PC-9 (cell line): ENCODE measurements at regions not wholly inside any gene's neighbourhood (a gene's known extent, or its start where the extent isn't known, plus 50 kb on each side); places are given as distances from the start of the nearest gene placed in this dataset.

ENCODE experiments used
- EZH2 ChIP-seq: fragments of 200-600 bp; sonication (generic); IDR thresholded peaks from 2 replicates; pipeline ENCODE4 v1.8.0; 2017; ENCODE audit warnings: antibody characterized with exemption, low read depth
- TF ChIP-seq, protein P1 (sequence below): fragments of 200-600 bp; sonication (generic); conservative IDR thresholded peaks from 2 replicates; pipeline ENCODE4 v1.6.1; 2017; ENCODE audit warnings: mixed run types, antibody characterized with exemption, mild to moderate bottlenecking, moderate library complexity

DNA sequence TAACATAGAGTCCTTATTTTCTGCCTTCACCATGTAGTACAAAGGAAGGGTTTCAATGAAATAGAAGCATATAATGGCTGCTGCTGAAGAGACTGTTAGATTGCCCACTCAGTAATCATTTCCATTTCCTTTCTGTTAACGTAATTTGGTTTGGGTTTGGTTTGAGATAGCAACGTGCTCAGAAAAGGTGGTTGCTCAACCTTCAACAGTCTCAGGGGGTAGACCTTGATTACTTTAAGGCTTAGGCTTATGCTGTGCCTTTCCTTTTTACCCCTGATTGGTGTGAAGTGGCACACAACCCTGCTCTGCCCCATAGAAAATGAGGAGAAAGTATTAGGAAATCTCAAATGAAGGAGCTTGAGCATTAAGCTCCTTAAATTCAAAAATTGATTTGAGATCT, 163.7 kb upstream of the TP63 start:
- TF ChIP-seq, protein P1, sequence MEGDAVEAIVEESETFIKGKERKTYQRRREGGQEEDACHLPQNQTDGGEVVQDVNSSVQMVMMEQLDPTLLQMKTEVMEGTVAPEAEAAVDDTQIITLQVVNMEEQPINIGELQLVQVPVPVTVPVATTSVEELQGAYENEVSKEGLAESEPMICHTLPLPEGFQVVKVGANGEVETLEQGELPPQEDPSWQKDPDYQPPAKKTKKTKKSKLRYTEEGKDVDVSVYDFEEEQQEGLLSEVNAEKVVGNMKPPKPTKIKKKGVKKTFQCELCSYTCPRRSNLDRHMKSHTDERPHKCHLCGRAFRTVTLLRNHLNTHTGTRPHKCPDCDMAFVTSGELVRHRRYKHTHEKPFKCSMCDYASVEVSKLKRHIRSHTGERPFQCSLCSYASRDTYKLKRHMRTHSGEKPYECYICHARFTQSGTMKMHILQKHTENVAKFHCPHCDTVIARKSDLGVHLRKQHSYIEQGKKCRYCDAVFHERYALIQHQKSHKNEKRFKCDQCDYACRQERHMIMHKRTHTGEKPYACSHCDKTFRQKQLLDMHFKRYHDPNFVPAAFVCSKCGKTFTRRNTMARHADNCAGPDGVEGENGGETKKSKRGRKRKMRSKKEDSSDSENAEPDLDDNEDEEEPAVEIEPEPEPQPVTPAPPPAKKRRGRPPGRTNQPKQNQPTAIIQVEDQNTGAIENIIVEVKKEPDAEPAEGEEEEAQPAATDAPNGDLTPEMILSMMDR, result no peak
- no peak for TF ChIP-seq EZH2
